Fibroblast of skin of abdomen (primary cell): ENCODE measurements at regions not wholly inside any gene's neighbourhood (a gene's known extent, or its start where the extent isn't known, plus 50 kb on each side); places are given as distances from the start of the nearest gene placed in this dataset.
A peak's percentile ranks its signal among the peaks of the same experiment; 100 is the strongest.
"Not testable (repeated sequence)": the region's sequence is repeated elsewhere in the genome, so short reads cannot be mapped to it uniquely, and the experiment has no call there.

ENCODE experiments used
- DNase-seq: peaks from one replicate; pipeline ENCODE4 v3.0.0-alpha.2; 2013

- DNase-seq = not testable (repeated sequence)
Observed at GRCh38 chr18:71212739-71213138, 923.9 kb downstream of the SOCS6 start.

GRCh38 chr18:71212222-71212621, 923.4 kb downstream of the SOCS6 start:
- no peak for DNase-seq

- peak; percentile 1 for DNase-seq
Observed at GRCh38 chr18:71209944-71210343, 921.1 kb downstream of the SOCS6 start.

- DNase-seq = no peak
Observed at GRCh38 chr18:71194438-71194837, 905.6 kb downstream of the SOCS6 start.

- no peak for DNase-seq
Observed at GRCh38 chr18:71189581-71189980, 900.7 kb downstream of the SOCS6 start.

- DNase-seq = no peak
Observed at GRCh38 chr18:71168557-71169145, 879.8 kb downstream of the SOCS6 start.

DNA sequence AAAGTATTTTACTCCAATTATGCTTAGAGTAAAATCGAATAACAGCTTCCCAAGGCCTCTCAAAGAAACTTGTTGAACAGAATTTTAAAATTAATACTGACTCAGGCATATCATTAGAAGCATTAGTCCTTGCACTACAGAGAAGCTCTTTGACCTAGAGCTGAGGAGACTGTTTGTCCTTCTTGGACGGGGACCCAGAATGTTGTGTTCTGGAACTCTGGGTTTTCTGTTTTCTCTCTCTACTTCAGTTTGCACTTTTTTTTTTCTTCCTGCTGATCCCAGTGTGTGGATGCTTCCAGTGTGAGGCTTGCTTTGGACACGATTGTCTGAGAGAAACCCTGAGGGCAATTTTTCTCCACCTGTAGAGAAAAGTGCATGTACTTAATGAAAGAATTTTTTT, 847.6 kb downstream of the SOCS6 start:
- DNase-seq = no peak

GRCh38 chr18:71134122-71134521, 845.3 kb downstream of the SOCS6 start:
- DNase-seq = no peak

DNA sequence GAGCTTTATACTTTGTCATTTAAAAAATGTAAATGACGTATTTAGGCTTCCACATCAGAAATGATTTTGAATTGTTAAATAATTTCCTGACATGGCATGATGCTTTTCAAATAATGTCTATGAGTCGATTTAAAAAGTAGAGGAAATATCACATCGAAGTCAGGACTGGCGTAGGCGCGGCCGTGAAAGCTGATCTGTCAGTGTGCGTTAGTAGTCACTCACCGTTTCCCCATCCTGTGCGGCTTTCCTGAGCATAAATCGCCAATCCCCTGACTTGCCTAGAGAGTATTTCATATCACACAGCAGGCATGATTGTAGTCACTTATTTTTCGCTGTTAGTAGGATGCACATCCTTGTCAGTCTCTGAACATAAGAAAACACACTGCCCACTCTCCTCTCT, 843.1 kb downstream of the SOCS6 start:
- DNase-seq = no peak

GRCh38 chr18:71130351-71130750, 841.5 kb downstream of the SOCS6 start:
- DNase-seq = no peak

DNA sequence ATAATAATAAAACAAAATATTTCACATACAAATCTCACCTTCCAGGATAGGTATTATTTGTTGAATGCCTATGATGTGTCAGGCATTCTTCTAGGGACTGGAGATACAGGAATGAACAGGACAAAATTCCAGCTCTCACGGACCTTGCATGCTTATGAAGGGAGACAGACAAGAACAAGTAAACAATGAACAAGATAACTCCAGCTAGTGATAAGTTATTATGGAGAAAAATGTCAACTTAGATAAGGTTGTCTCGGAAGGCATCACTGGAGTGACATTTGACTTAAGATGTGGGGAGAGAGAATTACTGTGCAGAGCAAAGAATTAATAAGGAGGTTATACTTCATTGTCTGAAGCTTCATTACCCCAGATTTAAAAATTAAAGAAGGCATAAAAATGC, 836.7 kb downstream of the SOCS6 start:
- no peak for DNase-seq

- no peak for DNase-seq
Observed at GRCh38 chr18:71116535-71116934, 827.7 kb downstream of the SOCS6 start.

- no peak for DNase-seq
Observed at GRCh38 chr18:71115261-71115660, 826.4 kb downstream of the SOCS6 start.

GRCh38 chr18:71114550-71115210, 825.8 kb downstream of the SOCS6 start:
- no peak for DNase-seq

GRCh38 chr18:71107244-71107643, 818.4 kb downstream of the SOCS6 start:
- DNase-seq = no peak

GRCh38 chr18:71106701-71107100, 817.9 kb downstream of the SOCS6 start:
- no peak for DNase-seq

GRCh38 chr18:71105994-71106546, 817.2 kb downstream of the SOCS6 start:
- DNase-seq = no peak

- peak; percentile 9 for DNase-seq
Observed at GRCh38 chr18:71105078-71105819, 816.4 kb downstream of the SOCS6 start.

DNA sequence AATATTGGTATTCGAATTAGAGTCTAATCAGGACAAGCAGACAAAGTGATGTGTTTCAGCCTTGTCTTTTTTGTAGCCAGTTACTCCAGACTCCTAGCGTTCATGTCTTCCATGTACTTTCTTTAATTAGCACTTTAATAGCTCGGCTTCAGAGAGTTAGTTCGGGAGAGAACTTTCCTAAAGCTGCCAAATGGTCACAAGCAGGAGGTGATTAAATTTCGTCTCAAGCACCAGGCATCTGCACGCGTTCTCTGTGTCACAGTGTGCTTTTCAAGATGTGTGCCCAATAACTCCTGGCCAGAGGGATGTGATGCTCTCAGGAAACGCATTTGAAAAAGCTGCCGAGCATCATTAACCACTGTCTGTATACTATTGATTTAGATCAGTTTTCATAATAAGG, 790.8 kb downstream of the SOCS6 start:
- no peak for DNase-seq

GRCh38 chr18:71077451-71077850, 788.6 kb downstream of the SOCS6 start:
- no peak for DNase-seq

GRCh38 chr18:71075147-71075546, 786.3 kb downstream of the SOCS6 start:
- DNase-seq = no peak

- DNase-seq = no peak
Observed at GRCh38 chr18:71068338-71068737, 779.5 kb downstream of the SOCS6 start.

GRCh38 chr18:71049893-71050292, 761.0 kb downstream of the SOCS6 start:
- DNase-seq = no peak

DNA sequence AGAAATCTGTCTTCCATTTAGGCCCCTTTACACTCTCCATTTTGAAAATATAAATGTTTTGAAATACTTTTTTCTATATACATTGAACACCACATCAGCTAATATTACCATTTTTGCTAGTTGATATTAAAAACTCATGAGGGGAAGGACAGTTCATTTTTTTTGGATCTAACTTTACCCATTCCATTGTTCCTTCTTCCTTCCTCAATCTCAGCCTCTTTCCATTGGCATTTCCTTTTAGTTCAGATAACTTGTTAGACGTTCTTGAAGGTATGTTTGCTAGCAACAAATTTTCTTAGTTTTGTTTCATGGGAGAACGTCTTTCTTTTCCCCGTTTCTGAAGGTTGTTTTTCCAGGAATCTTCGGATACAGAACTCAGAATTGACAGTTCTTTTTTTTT, 759.0 kb downstream of the SOCS6 start:
- no peak for DNase-seq
